HG03378 (cell line): ENCODE measurements at regions not wholly inside any gene's neighbourhood (a gene's known extent, or its start where the extent isn't known, plus 50 kb on each side); places are given as distances from the start of the nearest gene placed in this dataset.

Experiments
- ATAC-seq: cut with Tn5 transposase; IDR thresholded peaks from one replicate; pipeline ENCODE4 v1.9.1; 2021; ENCODE audit warnings: mild to moderate bottlenecking, moderate library complexity; ENCODE audit not compliant: unreplicated experiment

DNA sequence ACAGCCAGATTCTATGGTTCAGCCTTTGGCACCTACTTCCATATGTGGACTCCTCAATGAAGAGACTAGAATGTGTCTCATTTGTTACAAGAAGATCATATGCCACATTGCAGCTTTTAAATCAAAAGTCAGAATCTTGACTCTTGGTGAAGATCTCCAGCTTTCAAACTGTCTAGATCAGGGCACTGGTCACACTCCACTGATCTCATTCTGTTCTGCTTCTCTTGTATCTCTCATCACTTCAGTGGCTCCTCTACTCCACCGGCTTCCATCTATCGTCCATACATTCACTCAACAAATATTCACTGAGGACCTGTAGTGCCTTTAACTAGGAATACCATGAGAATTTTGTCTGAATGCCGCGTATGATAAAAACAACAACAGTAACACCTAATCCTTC lies 203.3 kb upstream of the LPP start:
- no peak for ATAC-seq

DNA sequence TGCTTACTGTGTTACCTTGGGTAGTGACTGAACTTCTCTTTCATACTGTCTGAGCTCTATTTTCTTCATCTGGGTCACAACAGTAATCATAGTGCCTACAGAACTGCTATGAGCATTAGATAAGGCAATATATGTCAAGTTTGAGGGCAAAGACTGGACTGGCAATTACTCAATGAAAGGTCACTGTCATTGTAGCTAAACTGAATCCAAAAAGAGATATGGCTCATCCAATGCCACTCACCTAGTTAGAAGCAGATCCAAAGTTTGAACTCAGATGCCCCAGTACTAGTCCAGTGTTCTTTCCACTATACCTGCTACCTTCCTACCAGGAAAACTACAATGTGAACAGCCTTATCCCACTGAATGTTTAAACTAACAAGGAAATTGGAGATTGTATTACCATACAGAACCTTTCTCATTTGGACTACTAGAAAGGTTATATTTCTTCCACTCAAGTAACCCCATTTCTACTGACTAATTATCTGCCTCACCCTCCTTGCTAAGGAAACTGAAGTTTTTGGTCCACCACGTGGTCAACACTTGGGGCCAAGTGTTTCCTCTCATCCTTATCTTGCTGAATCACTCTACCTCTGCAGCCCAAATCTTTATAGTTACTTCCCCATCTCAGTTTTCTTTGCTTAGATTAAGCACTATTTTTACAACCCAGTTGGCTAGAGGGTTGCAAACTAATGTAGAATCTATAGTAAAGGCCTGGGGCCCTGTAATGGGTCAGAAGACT lies 202.3 kb upstream of the LPP start:
- ATAC-seq, result no peak

DNA sequence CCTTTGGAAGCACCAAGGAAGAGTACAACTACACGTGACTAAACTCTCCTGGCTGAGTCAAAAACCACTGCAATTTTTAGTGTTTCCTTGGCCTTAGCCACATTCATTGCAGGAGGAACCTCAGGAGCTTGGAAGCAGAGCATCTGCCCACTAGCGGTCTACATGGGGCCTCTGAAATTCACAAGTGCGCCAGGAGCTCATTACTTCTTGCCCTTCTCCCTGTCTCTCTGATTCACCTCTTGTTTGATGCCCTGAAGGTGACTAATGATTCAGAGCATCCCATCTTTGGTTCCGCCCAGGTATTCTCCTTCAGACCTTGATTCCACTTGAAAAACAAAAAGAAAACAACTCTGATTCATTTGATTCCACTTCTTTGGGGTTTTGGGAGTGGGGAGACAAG lies 201.1 kb upstream of the LPP start:
- ATAC-seq, result no peak

DNA sequence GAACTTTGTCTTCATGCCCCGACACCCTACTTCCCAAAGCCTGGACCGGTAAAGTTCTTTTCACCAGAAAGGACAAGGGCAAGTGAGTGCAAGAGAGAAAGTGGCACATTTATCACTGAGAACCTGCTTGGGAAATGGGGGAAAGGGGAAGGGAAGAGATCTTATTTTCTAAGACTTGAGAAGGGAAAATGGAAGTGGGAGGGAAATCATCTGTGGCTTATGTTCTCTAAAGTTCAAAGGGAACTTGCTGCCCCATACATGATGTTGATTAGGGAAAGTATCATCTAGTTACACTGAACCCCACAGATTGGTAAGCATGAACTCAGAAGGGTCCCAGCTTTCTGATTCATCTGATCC lies 199.5 kb upstream of the LPP start:
- ATAC-seq, result no peak

DNA sequence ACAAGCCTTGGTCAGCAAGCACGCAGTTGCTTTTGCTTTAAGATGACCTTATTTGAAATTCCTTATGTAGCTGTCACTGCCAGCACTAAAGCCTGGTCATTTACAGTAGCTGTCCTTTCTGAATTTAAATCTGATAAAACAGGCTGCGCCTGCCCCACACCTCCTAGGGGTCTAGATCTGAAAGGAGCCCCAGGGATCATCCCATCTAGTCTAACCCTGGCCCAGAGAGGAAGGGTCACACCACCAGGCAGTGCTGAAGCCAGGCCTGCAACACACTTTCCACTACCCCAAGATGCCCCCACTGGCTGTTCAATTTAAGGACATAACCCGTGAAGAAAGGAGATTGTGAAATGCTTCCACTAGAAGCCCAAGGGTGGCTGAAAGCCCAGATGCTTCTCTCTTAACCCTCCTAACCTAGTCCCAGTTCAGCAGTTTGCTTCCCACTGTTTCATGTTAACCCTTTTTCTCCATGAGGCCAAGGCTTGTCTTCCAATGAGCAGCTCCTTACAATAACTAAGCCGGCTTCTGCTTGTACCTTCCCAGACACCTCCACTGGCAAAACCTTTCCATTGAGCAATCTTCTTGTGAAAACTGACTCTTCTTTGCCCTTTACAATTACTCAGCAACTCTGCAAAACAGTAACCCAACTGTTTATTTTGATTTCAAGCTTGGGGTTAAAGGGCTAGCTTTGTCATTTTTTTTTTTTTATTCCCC lies 198.9 kb upstream of the LPP start:
- no peak for ATAC-seq

DNA sequence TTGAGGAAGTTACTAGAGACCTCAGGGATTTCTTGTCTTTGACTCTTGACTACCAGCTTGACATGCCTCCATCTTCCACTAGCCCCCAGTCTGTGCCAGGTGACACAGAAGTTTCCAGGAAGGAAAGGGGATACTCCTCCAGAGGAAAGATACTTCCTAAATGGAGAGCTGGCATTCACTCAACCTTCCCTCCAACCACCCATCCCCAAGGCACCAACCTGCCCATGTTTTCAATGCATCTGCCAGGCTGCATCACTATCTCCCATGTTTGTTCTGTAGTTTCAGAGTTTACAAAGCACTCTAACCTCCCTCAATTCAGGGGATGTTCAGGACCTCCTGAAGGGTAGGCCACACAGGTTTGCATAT lies 198.4 kb upstream of the LPP start:
- no peak for ATAC-seq

DNA sequence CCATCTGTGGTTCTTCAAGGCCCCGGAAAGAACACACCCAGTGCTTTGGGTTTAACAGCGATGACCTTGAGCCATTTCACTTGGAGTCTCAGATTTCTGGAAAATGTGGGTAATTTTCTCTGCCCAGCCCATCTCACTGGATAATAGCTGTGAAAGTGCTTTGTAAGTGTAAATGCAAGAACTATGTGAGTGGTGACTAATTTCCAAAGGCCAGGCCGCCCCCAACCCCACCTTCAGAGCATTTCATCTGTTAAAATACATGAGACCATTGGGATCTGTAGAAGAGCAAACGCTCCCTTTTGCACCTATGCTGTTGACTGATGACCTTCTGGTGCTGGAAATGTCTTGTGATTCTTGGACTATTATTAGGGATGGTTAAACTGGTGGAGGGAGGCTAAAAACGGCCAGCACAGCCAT lies 196.8 kb upstream of the LPP start:
- ATAC-seq, result no peak

DNA sequence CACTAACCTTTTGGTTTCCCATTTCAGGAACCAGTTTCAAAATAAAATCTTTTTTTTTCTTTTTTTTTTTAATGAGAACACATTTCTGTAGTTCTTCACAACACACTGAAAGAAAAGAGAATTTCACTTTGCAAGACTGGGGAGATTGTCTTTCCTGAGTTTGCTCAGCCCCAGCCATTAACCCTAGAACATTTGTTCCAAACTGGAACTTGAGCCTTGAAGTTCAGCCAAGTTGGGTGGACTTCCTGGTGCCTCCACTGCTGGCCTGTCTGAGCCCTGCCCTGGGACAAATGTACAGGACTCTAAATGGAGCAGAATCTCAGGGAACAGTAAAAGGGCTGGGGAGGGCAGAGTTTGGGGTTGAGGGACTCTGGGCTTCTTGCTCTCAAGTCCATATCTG lies 196.4 kb upstream of the LPP start:
- ATAC-seq, result no peak

DNA sequence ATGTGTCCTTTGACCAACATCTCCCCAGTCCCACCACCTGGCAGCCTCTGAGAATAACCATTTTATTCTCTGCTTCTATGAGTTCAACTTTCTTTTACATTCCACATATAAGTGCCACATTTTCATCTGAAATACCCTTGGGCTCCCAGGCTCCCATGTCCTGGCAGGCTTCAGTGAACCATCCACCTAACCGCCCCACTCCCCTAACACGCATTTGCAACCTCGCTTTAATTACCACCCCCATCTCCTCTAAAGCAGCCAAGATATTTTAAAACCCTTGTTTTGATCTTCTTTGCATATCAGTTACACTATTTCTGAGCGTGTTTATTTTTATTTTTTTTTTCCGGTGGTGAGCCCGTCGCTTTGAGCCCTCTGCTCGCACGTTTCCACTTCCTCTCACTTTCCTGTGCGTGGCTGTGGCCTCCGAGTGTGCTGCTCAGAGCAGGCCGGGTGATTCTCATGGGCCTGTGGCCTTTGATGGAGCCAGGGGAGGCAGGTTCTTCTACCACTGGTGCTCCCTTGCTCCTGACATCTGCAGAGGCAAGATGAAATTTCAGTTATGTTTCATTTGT lies 195.4 kb upstream of the LPP start:
- ATAC-seq, result no peak

DNA sequence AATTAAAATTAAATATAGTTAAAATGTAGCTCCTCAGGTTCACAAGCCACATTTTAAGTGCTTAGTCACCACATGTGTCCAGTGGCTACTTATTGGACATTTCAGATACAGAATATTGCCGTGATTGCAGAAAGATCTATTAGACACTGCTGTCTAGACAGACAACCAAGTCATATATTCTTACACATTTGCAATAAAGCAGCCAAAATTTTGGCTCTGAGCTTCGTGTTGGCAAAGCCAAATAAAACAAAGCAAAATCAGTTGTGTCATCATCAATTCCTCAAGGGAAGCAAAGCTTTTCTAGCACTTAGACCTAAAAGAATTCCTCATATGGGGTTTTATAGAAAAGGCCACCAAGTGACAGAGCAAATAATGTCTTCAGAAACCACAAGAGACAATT lies 193.1 kb upstream of the LPP start:
- no peak for ATAC-seq

DNA sequence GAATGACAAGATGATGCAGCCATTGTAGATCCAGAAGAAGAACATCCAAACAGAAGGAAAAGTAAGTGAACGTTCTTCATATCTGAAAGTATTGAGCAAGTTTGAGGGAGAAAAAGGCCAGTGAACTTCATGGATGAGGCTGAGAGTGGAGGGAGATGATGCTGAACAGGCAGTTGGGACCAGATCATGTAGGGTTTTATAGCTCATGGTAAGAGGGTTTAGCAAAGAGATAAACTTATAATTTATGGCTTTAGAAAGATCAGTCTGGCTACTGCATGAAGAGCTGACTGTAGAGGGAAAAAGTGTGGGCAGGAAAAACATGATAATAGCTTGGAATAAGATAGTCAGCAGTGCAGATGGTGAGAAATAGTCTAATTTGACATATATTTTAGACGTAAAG lies 192.6 kb upstream of the LPP start:
- ATAC-seq, result no peak

DNA sequence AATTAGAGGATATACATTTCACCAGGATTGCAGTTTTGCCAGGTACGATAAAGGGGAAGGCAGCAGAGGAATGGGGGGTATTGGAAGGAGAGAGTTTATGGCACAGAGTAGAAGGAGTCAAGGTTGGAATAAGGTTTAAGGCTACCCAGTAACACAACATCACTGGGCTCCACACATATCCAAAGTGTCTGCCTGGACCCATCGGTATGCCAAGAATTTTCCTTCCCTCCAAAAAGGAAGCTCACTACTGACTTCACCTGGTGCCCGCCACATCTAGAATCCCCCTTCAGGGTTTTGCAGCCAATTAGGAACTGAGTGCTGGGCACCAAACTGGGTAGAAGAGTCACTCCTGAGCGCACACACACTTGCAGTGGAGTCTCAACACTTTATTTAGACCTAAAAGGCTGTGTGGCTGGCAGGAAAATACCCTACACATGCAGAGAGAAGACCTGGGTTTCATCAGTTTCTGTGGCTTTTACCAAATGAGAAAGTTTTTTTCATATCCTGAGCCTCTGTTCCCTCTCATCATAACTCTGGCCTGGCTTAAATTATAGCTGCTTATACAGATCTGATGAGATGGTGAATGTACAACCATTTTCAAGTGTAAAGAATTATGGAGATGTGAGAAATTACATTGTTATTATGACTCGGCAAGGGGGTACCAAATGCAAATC lies 190.8 kb upstream of the LPP start:
- no peak for ATAC-seq

DNA sequence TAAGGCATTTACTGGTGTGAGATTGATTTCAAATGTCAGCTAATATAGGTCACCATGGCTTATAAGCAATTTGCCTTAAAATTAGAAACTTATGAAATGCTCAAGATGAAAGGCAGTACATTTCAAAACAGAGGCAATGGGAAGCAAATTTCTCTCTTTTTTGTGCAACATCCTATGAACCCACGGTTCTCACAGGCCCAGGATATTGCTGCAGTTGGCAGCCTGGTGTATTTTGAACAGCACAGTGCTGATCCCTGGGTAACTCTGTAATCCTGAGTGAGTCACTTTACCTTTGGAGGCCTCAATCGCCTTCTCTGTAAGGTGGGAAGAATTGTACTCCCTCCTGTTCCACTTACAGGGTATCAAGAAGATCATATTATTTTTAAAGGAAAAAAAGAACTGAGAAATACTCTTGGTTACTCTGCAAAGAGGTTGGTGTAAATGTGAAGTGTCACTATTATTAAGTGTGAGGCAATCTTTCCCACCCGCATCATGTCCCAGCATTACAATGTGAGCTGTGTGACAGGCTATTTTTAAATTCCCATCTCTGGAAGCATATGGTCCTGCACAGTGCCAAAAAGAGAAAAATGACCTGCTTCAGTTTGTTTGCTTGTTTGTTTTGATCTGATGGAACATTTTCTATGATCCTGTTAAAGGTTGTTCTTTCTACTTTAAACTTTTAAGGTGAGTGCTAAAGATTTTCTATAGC lies 190.1 kb upstream of the LPP start:
- no peak for ATAC-seq

DNA sequence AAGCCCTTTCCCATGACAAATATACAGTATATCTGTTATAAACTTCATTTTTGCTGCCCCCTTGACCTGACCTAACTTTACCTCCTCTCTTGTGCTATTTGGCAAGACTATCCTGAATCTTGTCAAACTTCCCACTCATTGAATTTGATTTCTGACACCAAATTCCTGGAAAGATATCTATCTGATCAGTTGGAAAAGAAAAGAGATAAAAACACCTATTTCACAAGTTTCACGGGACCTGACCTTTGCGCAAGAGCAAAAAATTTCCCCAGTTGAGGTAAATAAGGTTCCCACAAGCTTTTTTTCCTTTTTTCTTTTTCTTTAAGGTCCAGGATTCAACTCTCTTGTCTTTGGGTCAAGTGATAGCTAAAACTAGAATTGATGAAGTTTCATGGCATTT lies 189.2 kb upstream of the LPP start:
- ATAC-seq, result no peak

DNA sequence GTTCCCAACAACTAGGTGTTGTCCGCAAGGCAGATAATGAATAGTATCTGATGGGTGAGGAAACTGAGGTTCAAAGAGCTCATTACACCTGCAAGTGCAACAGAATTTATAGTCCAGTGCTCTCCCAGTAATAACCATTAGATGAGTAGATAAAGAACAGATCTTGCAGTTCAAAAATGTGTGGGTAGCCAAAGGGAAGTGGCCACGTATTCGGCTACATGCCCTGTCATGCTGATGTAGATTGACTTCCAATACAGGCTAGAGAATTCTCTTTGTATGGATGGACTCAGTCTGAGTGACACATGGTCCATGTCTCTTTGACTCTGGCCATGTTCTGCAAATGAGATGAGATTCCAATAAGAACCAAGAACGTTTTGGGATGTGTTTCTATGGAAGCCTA lies 187.9 kb upstream of the LPP start:
- no peak for ATAC-seq

DNA sequence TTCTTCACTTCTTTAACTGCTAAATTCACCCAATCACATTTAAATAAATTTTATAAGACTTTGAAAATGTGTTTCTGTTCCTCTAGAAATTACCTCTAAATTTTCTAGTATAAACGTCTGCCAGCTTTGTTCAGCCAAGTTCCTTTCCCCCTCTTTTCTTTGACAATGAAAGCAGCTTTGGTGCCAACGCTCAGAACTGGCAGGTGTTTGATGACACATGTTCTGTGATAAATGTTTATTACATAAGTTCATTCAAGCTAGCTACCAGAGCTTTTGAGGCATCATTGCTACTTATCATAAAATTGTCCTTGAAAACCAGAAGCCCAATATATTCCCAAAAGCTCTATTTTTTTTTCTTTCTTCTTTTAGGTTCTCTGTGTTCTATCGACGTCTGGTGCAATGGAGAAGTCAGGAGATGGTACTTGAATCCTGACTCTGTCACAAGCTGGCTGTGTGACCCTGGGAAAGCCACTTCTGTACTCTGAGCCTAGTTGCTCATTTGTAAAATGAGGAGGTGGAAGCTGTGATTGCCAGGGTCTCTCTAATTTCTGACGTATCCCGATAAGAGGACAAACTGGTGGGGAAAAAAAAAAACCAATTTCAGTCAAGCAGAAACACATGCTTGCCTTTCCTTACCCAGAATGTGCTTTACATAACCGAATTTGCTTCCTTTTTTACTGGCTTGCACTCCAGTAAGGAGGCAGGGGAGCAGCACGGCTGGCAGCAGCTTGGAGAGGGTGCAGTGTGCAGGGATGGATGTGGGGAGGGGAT lies 187.1 kb upstream of the LPP start:
- no peak for ATAC-seq

DNA sequence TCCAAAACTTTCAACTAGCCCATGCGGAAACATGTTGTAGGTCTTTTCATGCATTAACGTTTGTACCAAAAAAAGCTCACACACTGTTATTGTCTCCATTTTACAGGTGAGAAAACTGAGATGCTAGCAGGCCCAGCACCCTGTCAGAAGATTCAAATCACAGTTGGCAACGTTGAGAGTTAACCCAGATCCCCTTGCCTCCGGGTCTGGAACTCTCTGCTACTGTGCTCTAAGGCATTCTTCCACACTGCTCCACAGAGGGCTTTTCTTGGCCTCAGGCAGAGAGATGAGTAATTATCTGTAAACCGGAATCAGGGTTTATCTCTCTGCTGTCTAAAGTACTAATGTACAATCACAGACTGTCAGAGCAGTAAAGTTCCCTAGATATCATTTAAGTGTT lies 186.0 kb upstream of the LPP start:
- no peak for ATAC-seq

DNA sequence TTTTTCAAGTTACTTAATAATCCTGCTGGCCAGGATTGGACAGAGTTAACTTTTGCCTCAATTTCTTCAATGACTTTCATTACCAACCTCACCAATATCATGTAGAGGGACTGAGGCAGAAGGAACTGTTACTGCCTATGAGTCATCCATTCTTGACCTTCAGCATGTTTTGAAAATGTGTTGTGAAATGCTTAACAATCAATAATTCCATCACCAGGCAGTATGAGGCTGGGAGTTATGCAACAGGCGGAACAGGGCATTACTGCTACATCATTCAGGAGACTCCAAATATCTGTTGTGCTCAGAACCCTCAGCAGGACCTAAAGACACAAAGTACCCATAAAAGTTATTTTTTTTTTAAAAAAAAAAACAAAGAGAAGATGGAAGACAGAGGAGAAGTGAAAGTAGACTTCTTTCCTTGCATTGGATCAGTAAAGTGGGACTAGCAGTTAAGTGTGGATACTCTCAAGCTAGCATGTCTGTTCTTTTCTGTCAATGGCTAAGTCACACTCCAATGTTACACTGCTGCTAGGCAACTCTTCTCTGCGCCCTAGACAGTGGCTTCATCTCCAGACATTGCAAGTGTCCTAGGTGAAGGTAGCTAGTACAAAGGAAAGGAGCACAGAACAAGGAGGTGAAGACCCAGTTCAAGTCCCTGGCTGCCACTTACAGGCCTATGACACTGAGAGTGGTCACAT lies 184.9 kb upstream of the LPP start:
- no peak for ATAC-seq

DNA sequence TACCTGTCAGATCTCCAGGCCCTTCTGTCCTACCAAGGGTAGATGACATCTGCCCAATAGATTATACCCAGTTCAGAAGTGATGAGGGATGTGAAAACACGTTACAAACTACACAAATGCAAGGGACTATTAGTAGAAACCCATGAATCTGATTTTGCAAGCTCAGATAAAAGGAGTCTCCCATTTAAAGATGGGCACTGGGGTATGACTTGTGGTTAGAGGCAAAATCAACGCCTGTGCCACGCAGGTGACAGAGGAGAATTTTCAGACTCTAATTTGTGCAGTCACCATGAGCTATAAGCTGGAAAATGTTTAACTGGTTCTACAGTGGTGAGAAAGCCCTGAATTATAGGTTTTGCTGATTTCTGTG lies 184.4 kb upstream of the LPP start:
- ATAC-seq, result no peak

DNA sequence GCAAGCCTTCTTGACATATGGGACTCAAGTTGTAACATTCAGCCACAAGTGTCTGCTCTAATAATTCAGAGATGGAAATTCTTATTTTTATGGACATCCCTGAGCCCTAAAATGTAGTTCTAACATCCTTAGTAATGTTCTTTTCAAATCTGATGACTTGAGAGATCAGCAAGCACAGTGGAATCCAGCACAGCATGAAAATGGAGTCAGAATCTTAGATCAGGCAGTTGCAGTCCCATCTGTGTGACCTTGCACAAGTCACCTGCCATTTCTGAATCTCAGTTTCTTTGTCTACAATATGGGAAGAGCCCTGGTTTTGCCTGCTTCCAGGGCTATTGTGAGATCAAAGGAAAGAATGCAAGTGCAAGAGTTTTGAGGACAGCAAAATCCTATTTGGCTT lies 183.9 kb upstream of the LPP start:
- ATAC-seq, result no peak
